ENCODE measurements at regions not wholly inside any gene's neighbourhood (a gene's known extent, or its start where the extent isn't known, plus 50 kb on each side); places are given as distances from the start of the nearest gene placed in this dataset.

GRCh38 chr5:135188233-135188914 is 154.3 kb upstream of the PITX1 start:
- Histone ChIP-seq H3K9ac (ENCODE audit: low read depth, low read length, poor library complexity, severe bottlenecking) (no peak overlapping the region), H3K4me3 (ENCODE audit: low read length, poor library complexity, severe bottlenecking) (no peak overlapping the region), H3K9me3 (ENCODE audit: insufficient read depth, low read depth, low read length) (no peaks in the 10 kb centered on the region), H3K4me1 (ENCODE audit: insufficient read depth, low read length, poor library complexity, severe bottlenecking) (peaks cover 4% of the 10 kb centered on the region), H2AFZ (ENCODE audit: low read length) (no peak overlapping the region), H3K36me3 (ENCODE audit: insufficient read depth, low read length) (no peaks in the 10 kb centered on the region), H3K9me2 (replicated peaks; ENCODE audit: low read depth, low read length) (no peaks in the 10 kb centered on the region), H3K79me2 (ENCODE audit: insufficient read depth, low read length) (no peaks in the 10 kb centered on the region), H3F3A (ENCODE audit: low read depth) (no peaks in the 10 kb centered on the region), H3K27me3 (ENCODE audit: insufficient read depth, low read length, poor library complexity, severe bottlenecking) (no peaks in the 10 kb centered on the region), H3K4me2 (ENCODE audit: low read depth, low read length, poor library complexity, severe bottlenecking) (no peak overlapping the region), H4K20me1 (ENCODE audit: insufficient read depth, low read length, poor library complexity, severe bottlenecking) (no peaks in the 10 kb centered on the region)
- TF ChIP-seq EZH2phosphoT487 (IDR thresholded peaks at IDR 0.05; ENCODE audit: borderline replicate concordance), result no peak
- no peak for TF ChIP-seq CTCF (conservative IDR thresholded peaks at IDR 0.05; ENCODE audit: low read length)

DNA sequence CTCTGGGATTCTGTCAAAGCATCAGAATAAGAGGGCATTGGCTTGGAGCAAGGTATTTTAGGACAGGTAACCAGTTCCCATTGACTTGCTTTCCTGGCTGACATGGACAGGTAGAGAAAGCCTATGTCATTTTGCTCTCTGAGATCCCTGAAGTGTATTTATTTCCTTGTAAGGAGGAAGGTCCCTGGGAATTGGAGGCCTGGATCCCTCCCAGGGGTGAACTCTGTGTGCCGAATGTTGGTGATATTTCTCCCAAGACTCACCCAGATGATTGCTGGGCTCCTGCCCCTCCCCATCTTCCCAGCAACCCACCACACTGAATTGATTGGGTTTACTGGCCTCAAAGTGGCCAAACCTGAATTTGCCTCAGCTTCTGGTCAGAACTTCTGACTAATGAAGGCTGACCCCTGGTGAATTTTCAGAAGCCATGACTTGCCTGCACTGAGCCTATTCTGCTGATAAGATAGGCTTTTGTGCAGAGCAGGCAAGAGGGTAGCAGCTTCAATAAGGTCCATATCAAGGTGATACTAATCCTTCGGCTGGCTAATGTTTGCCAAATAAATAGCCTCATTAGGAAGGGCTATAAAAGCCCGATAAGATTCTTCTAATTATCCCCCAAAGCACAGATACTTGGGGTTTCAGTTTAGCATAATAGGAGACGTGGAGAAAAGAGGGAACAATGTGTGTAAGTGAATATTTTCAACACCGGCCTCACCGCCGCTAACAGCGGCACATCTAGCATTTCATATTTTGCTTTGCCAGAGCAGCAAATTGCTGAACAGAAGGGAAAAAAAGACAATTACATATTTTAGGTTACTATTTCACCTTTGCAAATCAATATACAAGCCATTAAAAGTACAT is 152.9 kb upstream of the PITX1 start:
- H3K4me1 ChIP-seq (ENCODE audit: insufficient read depth, low read length, poor library complexity, severe bottlenecking), result peaks cover 4% of the 10 kb centered on the region
- H4K20me1 ChIP-seq (ENCODE audit: insufficient read depth, low read length, poor library complexity, severe bottlenecking), result no peaks in the 10 kb centered on the region
- H2AFZ ChIP-seq (ENCODE audit: low read length), result no peak overlapping the region
- no peak overlapping the region for H3K4me3 ChIP-seq (ENCODE audit: low read length, poor library complexity, severe bottlenecking)
- no peak overlapping the region for H3K4me2 ChIP-seq (ENCODE audit: low read depth, low read length, poor library complexity, severe bottlenecking)
- no peaks in the 10 kb centered on the region for H3K9me2 ChIP-seq (replicated peaks; ENCODE audit: low read depth, low read length)
- H3K27me3 ChIP-seq (ENCODE audit: insufficient read depth, low read length, poor library complexity, severe bottlenecking), result no peaks in the 10 kb centered on the region
- H3F3A ChIP-seq (ENCODE audit: low read depth), result no peaks in the 10 kb centered on the region
- no peaks in the 10 kb centered on the region for H3K79me2 ChIP-seq (ENCODE audit: insufficient read depth, low read length)
- no peaks in the 10 kb centered on the region for H3K36me3 ChIP-seq (ENCODE audit: insufficient read depth, low read length)
- no peaks in the 10 kb centered on the region for H3K9me3 ChIP-seq (ENCODE audit: insufficient read depth, low read depth, low read length)
- no peak overlapping the region for H3K9ac ChIP-seq (ENCODE audit: low read depth, low read length, poor library complexity, severe bottlenecking)
- no peak for TF ChIP-seq CTCF (conservative IDR thresholded peaks at IDR 0.05; ENCODE audit: low read length)
- TF ChIP-seq EZH2phosphoT487 (IDR thresholded peaks at IDR 0.05; ENCODE audit: borderline replicate concordance), result no peak

DNA sequence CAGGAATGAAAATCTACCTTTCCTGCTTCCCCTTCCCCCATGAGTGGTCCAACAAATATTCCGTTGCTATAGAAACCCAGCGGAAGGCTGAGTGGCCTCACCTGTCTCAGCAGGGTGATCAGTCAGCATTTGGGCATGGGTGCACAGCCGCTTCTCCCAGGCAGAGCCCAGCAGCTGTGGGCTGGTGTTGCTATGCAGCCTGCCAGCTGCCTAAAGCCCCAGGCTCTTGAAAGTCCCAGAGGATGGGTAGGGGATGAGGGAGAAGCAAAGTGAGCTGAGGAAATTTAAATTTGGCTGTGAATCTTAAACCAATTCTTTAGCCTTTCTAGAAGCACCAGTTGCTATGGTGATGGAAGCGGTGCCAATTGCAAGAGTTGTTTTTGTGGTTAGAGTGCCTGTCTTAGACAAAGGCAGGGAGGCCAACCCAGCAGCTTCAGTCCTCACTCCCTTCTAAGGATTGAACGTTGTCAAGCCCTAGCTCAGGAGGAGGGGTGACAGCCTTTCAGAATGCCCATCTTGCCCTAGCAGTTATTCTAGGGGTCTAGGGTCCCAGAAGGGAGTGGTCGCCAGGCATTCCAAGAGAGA is 151.5 kb upstream of the PITX1 start:
- Histone ChIP-seq H2AFZ (ENCODE audit: low read length) (no peak overlapping the region), H3K4me1 (ENCODE audit: insufficient read depth, low read length, poor library complexity, severe bottlenecking) (peaks cover 4% of the 10 kb centered on the region), H3K9me3 (ENCODE audit: insufficient read depth, low read depth, low read length) (no peaks in the 10 kb centered on the region), H3K9me2 (replicated peaks; ENCODE audit: low read depth, low read length) (no peaks in the 10 kb centered on the region), H3K4me2 (ENCODE audit: low read depth, low read length, poor library complexity, severe bottlenecking) (no peak overlapping the region), H3K9ac (ENCODE audit: low read depth, low read length, poor library complexity, severe bottlenecking) (no peak overlapping the region), H3K79me2 (ENCODE audit: insufficient read depth, low read length) (no peaks in the 10 kb centered on the region), H3K27me3 (ENCODE audit: insufficient read depth, low read length, poor library complexity, severe bottlenecking) (no peaks in the 10 kb centered on the region), H4K20me1 (ENCODE audit: insufficient read depth, low read length, poor library complexity, severe bottlenecking) (no peaks in the 10 kb centered on the region), H3K4me3 (ENCODE audit: low read length, poor library complexity, severe bottlenecking) (no peak overlapping the region), H3F3A (ENCODE audit: low read depth) (no peaks in the 10 kb centered on the region), H3K36me3 (ENCODE audit: insufficient read depth, low read length) (no peaks in the 10 kb centered on the region)
- no peak for TF ChIP-seq CTCF (conservative IDR thresholded peaks at IDR 0.05; ENCODE audit: low read length)
- no peak for TF ChIP-seq EZH2phosphoT487 (IDR thresholded peaks at IDR 0.05; ENCODE audit: borderline replicate concordance)
